Pancreas (tissue), 10 donors: ENCODE measurements at regions not wholly inside any gene's neighbourhood (a gene's known extent, or its start where the extent isn't known, plus 50 kb on each side); places are given as distances from the start of the nearest gene placed in this dataset.

ENCODE experiments used
- ATAC-seq, 4 donors: fragments of 200-7000 bp; cut with Tn5 transposase; one replicate each; pipeline versions ENCODE4 v1.8.0 to v1.9.1; 2020; ENCODE audit warnings: mild to moderate bottlenecking in 4 of 4, moderate library complexity in 4 of 4
- DNase-seq, 6 donors: peaks; one replicate each; pipeline ENCODE4 v3.0.0-alpha.2; 2020
- FAIRE-seq: peaks from 2 replicates; lab custom pipeline; 2012; peaks lifted over from hg19 to GRCh38; lab: Jason Lieb, UNC
- H3K27ac ChIP-seq, 4 donors: fragments of 200-600 bp; sonication (generic); 1 replicate in 3 of 4; 2 replicates in 1 of 4; pipeline versions ENCODE4 v1.5.0 to v1.8.0; 2020
- H3K27me3 ChIP-seq, 4 donors: fragments of 200-600 bp; one replicate each; pipeline ENCODE4 v1.8.0; 2021
- H3K36me3 ChIP-seq, 3 donors: fragments of 200-600 bp; sonication (generic) in 1 of 3; one replicate each; pipeline versions ENCODE4 v1.5.0 to v1.8.0; 2020 to 2021
- H3K4me1 ChIP-seq, 3 donors: fragments of 200-600 bp; one replicate each; pipeline ENCODE4 v1.8.0; 2021
- H3K4me3 ChIP-seq, 4 donors: fragments of 200-600 bp; sonication (generic) in 2 of 4; one replicate each; pipeline versions ENCODE4 v1.5.0 to v1.8.0; 2020 to 2021
- H3K9me3 ChIP-seq, 4 donors: fragments of 200-600 bp; one replicate each; pipeline ENCODE4 v1.8.0; 2021
- CTCF ChIP-seq, 4 donors: fragments of 200-600 bp; sonication (generic) in 3 of 4; IDR thresholded peaks; one replicate each; pipeline versions ENCODE4 v1.5.0 to v1.8.0; 2021; ENCODE audit warnings: antibody characterized with exemption in 4 of 4
- WGBS, 2 donors: extraction: QIAGEN DNeasy Blood & Tissue Kit; methylation state at CpG; one replicate each; pipeline ENCODE4 v1.1.7; 2013; 5-methylcytosine and 5-hydroxymethylcytosine counted together
- intact Hi-C, 3 donors: fragments of 100-400 bp; cut with DNase I; formaldehyde crosslinking; loops; one replicate each; pipeline versions ENCODE4 v1.11.1 to v1.14.2; 2022
- donor health status: healthy with polysubstance abuse.
- donor health status: DM: no; HTN: no; CAD: no; lungs with moderate emphysema.
- donor health status: DM: no; HTN: no; CAD: no.
- donor health status: control.
- donor health status: control.
- donor health status: Bipolar disorder and iron deficiency.
- donor health status: DM: yes; HTN: yes; CAD: no.
- donor health status: DM: no; HTN: no; CAD: no.
- donor health status: DM: no; HTN: no; CAD: no.
- donor health status: DM: yes; HTN: yes; CAD: no.

- Histone ChIP-seq H3K4me1 (no peaks in the 10 kb centered on the region), H3K9me3 (no peaks in the 10 kb centered on the region), H3K27me3 (no peaks in the 10 kb centered on the region), H3K36me3 (no peaks in the 10 kb centered on the region), H3K27ac (no peak overlapping the region), H3K4me3 (no peak overlapping the region)
- ATAC-seq (no peak), FAIRE-seq (no peak), DNase-seq (no peak)
- no peak for TF ChIP-seq CTCF (IDR thresholded peaks at IDR 0.05)
- intact Hi-C loops: no loop called here
- 78 to 90% methylated on average over 3 of the region's 3 CpGs for WGBS, 2 donors
These were observed 79.3 kb upstream of the FOXQ1 start for GRCh38 chr6:1232578-1232977.

DNA sequence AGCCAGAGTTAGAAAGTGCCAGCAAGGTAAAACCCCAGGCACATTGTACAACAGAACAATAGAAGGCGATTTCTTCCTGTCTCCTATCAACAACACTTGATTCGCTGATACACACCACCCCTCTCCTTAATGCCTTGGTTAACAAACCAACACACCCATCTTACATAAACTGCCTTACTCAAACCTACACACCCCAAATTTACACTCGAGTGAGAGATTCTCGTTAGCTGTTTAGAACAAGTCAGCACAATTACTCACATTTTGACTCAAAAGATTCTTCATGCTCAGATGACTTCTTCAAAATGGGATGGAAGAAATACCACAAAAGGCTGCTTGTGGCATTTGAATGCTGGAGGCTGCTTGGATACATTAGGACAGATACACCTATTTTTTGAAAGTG, 80.0 kb upstream of the FOXQ1 start:
- WGBS, 2 donors: 70 to 82% methylated on average over 4 of the region's 4 CpGs
- ATAC-seq (no peak), DNase-seq (no peak), FAIRE-seq (no peak)
- intact Hi-C loops: no loop called here
- Histone ChIP-seq H3K36me3 (no peaks in the 10 kb centered on the region), H3K4me1 (no peaks in the 10 kb centered on the region), H3K27ac (no peak overlapping the region), H3K27me3 (no peaks in the 10 kb centered on the region), H3K9me3 (no peaks in the 10 kb centered on the region), H3K4me3 (no peak overlapping the region)
- TF ChIP-seq CTCF (IDR thresholded peaks at IDR 0.05): no peak

- no peaks in the 10 kb centered on the region for H3K4me1 ChIP-seq
- DNase-seq (no peak), FAIRE-seq (no peak), ATAC-seq (no peak)
- TF ChIP-seq CTCF (IDR thresholded peaks at IDR 0.05): no peak
- no peak overlapping the region for H3K4me3 ChIP-seq
- H3K36me3 ChIP-seq: no peaks in the 10 kb centered on the region
- H3K9me3 ChIP-seq: no peaks in the 10 kb centered on the region
- intact Hi-C loops: no loop called here
- WGBS, 2 donors: 58 to 65% methylated on average over 8 of the region's 8 CpGs
- no peaks in the 10 kb centered on the region for H3K27me3 ChIP-seq
- no peak overlapping the region for H3K27ac ChIP-seq
These were observed 81.0 kb upstream of the FOXQ1 start for GRCh38 chr6:1230689-1231605.

- Histone ChIP-seq H3K4me3 (no peak overlapping the region), H3K4me1 (no peaks in the 10 kb centered on the region), H3K9me3 (no peaks in the 10 kb centered on the region), H3K27me3 (no peaks in the 10 kb centered on the region), H3K27ac (no peak overlapping the region), H3K36me3 (no peaks in the 10 kb centered on the region)
- 51 to 56% methylated on average over 6 of the region's 6 CpGs for WGBS, 2 donors
- no peak for TF ChIP-seq CTCF (IDR thresholded peaks at IDR 0.05)
- FAIRE-seq (no peak), ATAC-seq (no peak), DNase-seq (no peak)
- intact Hi-C loops: no loop called here
These were observed 81.6 kb upstream of the FOXQ1 start for GRCh38 chr6:1230281-1230680.

GRCh38 chr6:1229808-1230207, 82.1 kb upstream of the FOXQ1 start:
- intact Hi-C loops: no loop called here
- FAIRE-seq: no peak
- no peaks in the 10 kb centered on the region for H3K9me3 ChIP-seq
- H3K4me1 ChIP-seq: no peaks in the 10 kb centered on the region
- H3K27me3 ChIP-seq: no peaks in the 10 kb centered on the region
- H3K27ac ChIP-seq: no peak overlapping the region
- no peak for DNase-seq
- no peak for TF ChIP-seq CTCF (IDR thresholded peaks at IDR 0.05)
- H3K36me3 ChIP-seq: no peaks in the 10 kb centered on the region
- ATAC-seq: no peak
- H3K4me3 ChIP-seq: no peak overlapping the region
- WGBS, 2 donors: 89 to 92% methylated on average over 9 of the region's 9 CpGs
